ENCODE measurements at regions not wholly inside any gene's neighbourhood (a gene's known extent, or its start where the extent isn't known, plus 50 kb on each side); places are given as distances from the start of the nearest gene placed in this dataset.

DNA sequence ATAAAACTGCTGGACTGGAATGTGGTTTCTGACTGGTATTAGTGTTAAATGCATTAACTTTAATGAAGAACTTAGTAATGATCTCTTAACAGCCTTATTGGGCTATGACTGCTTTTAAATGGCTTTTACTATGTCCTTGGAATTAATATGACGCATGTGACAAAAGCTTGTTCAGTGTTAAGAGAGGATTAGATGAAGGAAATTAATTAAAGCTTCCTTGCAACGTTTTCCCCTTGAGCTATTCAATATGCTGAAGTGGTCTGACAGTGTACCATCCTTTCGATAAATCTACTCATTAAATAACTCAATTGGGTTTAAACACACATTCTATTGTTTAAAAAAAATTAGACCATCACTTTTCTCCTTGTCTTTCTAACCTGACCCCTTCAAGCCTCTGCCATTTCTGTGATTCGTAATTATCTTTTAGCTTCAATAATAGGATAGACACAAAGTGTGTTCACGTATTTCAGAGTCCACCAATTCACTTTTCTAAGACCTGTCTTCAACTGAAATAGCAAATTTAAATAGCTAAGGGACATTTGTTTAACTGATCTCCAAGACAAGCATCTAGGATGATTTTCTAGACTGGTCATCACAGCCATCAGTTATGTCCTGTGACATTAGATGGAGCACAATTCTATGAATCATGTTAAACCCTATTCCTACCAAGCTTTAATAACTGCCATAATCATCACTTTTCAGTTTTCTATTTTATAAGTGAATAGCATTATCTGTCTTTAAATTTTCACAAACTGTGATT is 1258.0 kb upstream of the CDH9 start:
- Histone ChIP-seq H2BK20ac (ENCODE audit: low read length) (no peak overlapping the region), H2AK5ac (ENCODE audit: low read depth, low read length) (no peak overlapping the region)
- POLR2A ChIA-PET (ENCODE audit: partially characterized antibody): no interaction called here
- TF ChIP-seq TCF12 (IDR thresholded peaks at IDR 0.05; ENCODE audit: low read depth, low read length) (no peak), CREB1 (IDR thresholded peaks at IDR 0.05) (no peak), HDAC6 (IDR thresholded peaks at IDR 0.05; ENCODE audit: low read depth, low read length) (no peak), JUND (IDR thresholded peaks at IDR 0.05; ENCODE audit: low read length) (no peak), RBBP5 (IDR thresholded peaks at IDR 0.05; ENCODE audit: borderline replicate concordance, low read depth, low read length) (no peak), NRF1 (IDR thresholded peaks at IDR 0.05; ENCODE audit: low read depth, low read length) (no peak)
- TF ChIP-seq, protein P1, sequence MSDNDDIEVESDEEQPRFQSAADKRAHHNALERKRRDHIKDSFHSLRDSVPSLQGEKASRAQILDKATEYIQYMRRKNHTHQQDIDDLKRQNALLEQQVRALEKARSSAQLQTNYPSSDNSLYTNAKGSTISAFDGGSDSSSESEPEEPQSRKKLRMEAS (IDR thresholded peaks at IDR 0.05): no peak

More for the DNA sequence above, 1258.0 kb upstream of the CDH9 start:
- Histone ChIP-seq H2BK120ac (replicated peaks; ENCODE audit: low read depth, low read length) (no peak overlapping the region), H2BK15ac (ENCODE audit: low read length) (no peak overlapping the region), H3K18ac (ENCODE audit: extremely low read depth, low read length) (no peak overlapping the region), H3K4me2 (ENCODE audit: insufficient read depth in 1 of 2, low read depth in 2 of 2, low read length in 2 of 2) (no peak overlapping the region), H3K79me1 (ENCODE audit: low read depth, low read length) (no peaks in the 10 kb centered on the region), H4K8ac (ENCODE audit: extremely low read depth, insufficient read depth, low read length) (no peak overlapping the region), H2BK5ac (ENCODE audit: low read depth, low read length) (no peak overlapping the region), H3K9me3 (ENCODE audit: insufficient read depth in 2 of 2, low read depth in 1 of 2, low read length in 1 of 2) (peaks cover 0 to 3% of the 10 kb centered on the region in 2 experiments; a peak in 2 of 4 replicates), H3K4me3 (ENCODE audit: extremely low read depth in 1 of 4, insufficient read depth in 2 of 4, low read depth in 3 of 4, low read length in 4 of 4) (no peak overlapping the region), H3K9ac (replicated peaks in 1 of 4; ENCODE audit: extremely low read depth in 1 of 4, low read depth in 3 of 4, low read length in 3 of 4) (no peak overlapping the region), H4K20me1 (replicated peaks in 1 of 2; ENCODE audit: control insufficient read depth in 1 of 2, insufficient read depth in 2 of 2, low read length in 2 of 2) (no peaks in the 10 kb centered on the region), H2AFZ (ENCODE audit: low read length) (no peak overlapping the region), H3K4ac (replicated peaks; ENCODE audit: insufficient read length, low read depth, low read length) (no peak overlapping the region), H4K91ac (replicated peaks; ENCODE audit: insufficient read length, low read length) (no peak overlapping the region), H3K23ac (ENCODE audit: insufficient read length) (no peak overlapping the region), H3K56ac (replicated peaks; ENCODE audit: insufficient read length, low read depth, low read length) (no peak overlapping the region), H2BK12ac (ENCODE audit: low read depth, low read length) (no peak overlapping the region), H3K27me3 (replicated peaks in 1 of 4; ENCODE audit: control insufficient read depth in 3 of 4, extremely low read depth in 1 of 4, insufficient read depth in 3 of 4, low read length in 3 of 4) (peaks cover 0 to 1% (median 0%) of the 10 kb centered on the region in 4 experiments; a peak in 1 of 7 replicates), H4K5ac (ENCODE audit: insufficient read length, low read depth, low read length) (no peak overlapping the region), H3K4me1 (replicated peaks in 1 of 4; ENCODE audit: control insufficient read depth in 3 of 4, insufficient read depth in 4 of 4, low read length in 3 of 4) (no peaks in the 10 kb centered on the region), H3K36me3 (ENCODE audit: control insufficient read depth in 2 of 4, insufficient read depth in 4 of 4, low read length in 3 of 4) (no peaks in the 10 kb centered on the region; a peak in 1 of 8 replicates), H3K27ac (ENCODE audit: low read depth, low read length) (no peak overlapping the region), H3K23me2 (ENCODE audit: low read depth, low read length) (no peaks in the 10 kb centered on the region), H3K14ac (ENCODE audit: insufficient read length) (no peak overlapping the region), H3K79me2 (ENCODE audit: control insufficient read depth in 1 of 2, insufficient read depth in 2 of 2, low read length in 2 of 2) (no peaks in the 10 kb centered on the region)
- DNase-seq (ENCODE audit: low read depth in 1 of 2, low spot score in 2 of 2) (no peak), FAIRE-seq (no peak)
- WGBS, 2 experiments (ENCODE audit: extremely low coverage in 1 of 2, insufficient coverage in 1 of 2, insufficient read length in 1 of 2, insufficient replicate concordance in 2 of 2, low coverage in 1 of 2, low lambda C conversion rate in 2 of 2, missing lambda C conversion rate in 1 of 2): 94% methylated on average over 5 of the region's 5 CpGs; no CpG with 5 or more reads in 1 of the 2 experiments
- CTCF ChIA-PET (ENCODE audit: partially characterized antibody): no interaction called here

All from H1 (cell line).